ENCODE measurements at regions not wholly inside any gene's neighbourhood (a gene's known extent, or its start where the extent isn't known, plus 50 kb on each side); places are given as distances from the start of the nearest gene placed in this dataset.

GRCh38 chr21:35942211-35943144, 117.8 kb downstream of the SETD4 start:
- Histone ChIP-seq H3K4me2 (ENCODE audit: low read depth, low read length) (no peak overlapping the region), H3K27me3 (ENCODE audit: control insufficient read depth in 1 of 2, insufficient read depth in 2 of 2, low read length in 2 of 2) (no peaks in the 10 kb centered on the region), H3K79me2 (ENCODE audit: insufficient read depth, low read length) (no peaks in the 10 kb centered on the region), H3K27ac (ENCODE audit: extremely low read length, insufficient read depth, low read length) (no peak overlapping the region), H2AFZ (ENCODE audit: low read length) (no peak overlapping the region), H3K9me3 (ENCODE audit: low read length) (no peaks in the 10 kb centered on the region), H3K36me3 (replicated peaks in 1 of 2; ENCODE audit: control insufficient read depth in 1 of 2, insufficient read depth in 2 of 2, low read length in 2 of 2) (no peaks in the 10 kb centered on the region), H4K20me1 (ENCODE audit: insufficient read depth, low read length) (no peaks in the 10 kb centered on the region), H3K9ac (ENCODE audit: insufficient read depth, low read depth, low read length) (no peak overlapping the region), H3K4me1 (ENCODE audit: insufficient read depth, low read length) (peaks cover 9% of the 10 kb centered on the region; the same call in 1 of the 2 replicates), H3K4me3 (replicated peaks in 1 of 3; ENCODE audit: insufficient read depth in 1 of 3, low read depth in 2 of 3, low read length in 3 of 3) (no peak overlapping the region)
- ATAC-seq (no peak), FAIRE-seq (no peak), DNase-seq (ENCODE audit: low spot score) (no peak)
- BruUV-seq (replicated peaks): no TSS peak
- in situ Hi-C loops (cut with HindIII; ENCODE audit: extremely low pct_ligation_motif_present, low pct_unique_long_range_greater_than_20kb) (loop anchor here (25.0 kb wide), 1 partner anchor 1055 kb away; no protein-coding TSS in a partner anchor), intact Hi-C loops (cut with micrococcal nuclease; ENCODE audit: unreplicated experiment) (loop anchor here (10.0 kb wide), 1 partner anchor 1058 kb away; no protein-coding TSS in a partner anchor)
- CTCF ChIA-PET (ENCODE audit: low intra/inter-chr PET ratio, low total read pairs): no interaction called here
- WGBS (ENCODE audit: low lambda C conversion rate): 86% methylated on average over 8 of the region's 8 CpGs
- POLR2A ChIA-PET: no interaction called here
- TF ChIP-seq ZBTB7B (CRISPR knock-in tag; IDR thresholded peaks at IDR 0.05) (no peak), MAFF (IDR thresholded peaks at IDR 0.05; ENCODE audit: low read depth, low read length) (peak; percentile 88), MAFK (conservative IDR thresholded peaks at IDR 0.05 in 1 of 2, IDR thresholded peaks at IDR 0.05 in 1 of 2; ENCODE audit: low read length in 2 of 2) (peak; percentile 87 to 92), ZNF230 (CRISPR knock-in tag; IDR thresholded peaks at IDR 0.05) (no peak), CREB1 (IDR thresholded peaks at IDR 0.05) (peak; percentile 55; the same call in 1 of the 2 replicates), CREB1 (CRISPR knock-in tag; IDR thresholded peaks at IDR 0.05) (no peak), ZBTB34 (CRISPR knock-in tag; IDR thresholded peaks at IDR 0.05) (no peak), REPIN1 (CRISPR knock-in tag; IDR thresholded peaks at IDR 0.05; ENCODE audit: borderline replicate concordance, low read depth) (no peak), IKZF1 (IDR thresholded peaks at IDR 0.05) (0 out of 2 replicates have a peak, but pooled peaks have one; percentile 22), ATF7 (IDR thresholded peaks at IDR 0.05) (peak; percentile 35), ATF7 (CRISPR knock-in tag; IDR thresholded peaks at IDR 0.05) (no peak)
- TF ChIP-seq, protein P1, sequence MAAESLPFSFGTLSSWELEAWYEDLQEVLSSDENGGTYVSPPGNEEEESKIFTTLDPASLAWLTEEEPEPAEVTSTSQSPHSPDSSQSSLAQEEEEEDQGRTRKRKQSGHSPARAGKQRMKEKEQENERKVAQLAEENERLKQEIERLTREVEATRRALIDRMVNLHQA (CRISPR knock-in tag; IDR thresholded peaks at IDR 0.05): no peak

All from HepG2 (cell line).